MM.1S (cell line): ENCODE measurements at regions not wholly inside any gene's neighbourhood (a gene's known extent, or its start where the extent isn't known, plus 50 kb on each side); places are given as distances from the start of the nearest gene placed in this dataset.
"Not testable (repeated sequence)": the region's sequence is repeated elsewhere in the genome, so short reads cannot be mapped to it uniquely, and the experiment has no call there.

ENCODE experiments used
- DNase-seq: peaks from one replicate; pipeline ENCODE4 v3.0.0-alpha.2; 2015
- H2AFZ ChIP-seq: fragments of 300-600 bp; sonication (generic); 2 replicates; pipeline ENCODE4 v1.6.0; 2016; ENCODE audit warnings: antibody characterized with exemption, low read length
- H3F3A ChIP-seq: fragments of 300-600 bp; sonication (generic); 2 replicates; pipeline ENCODE4 v1.6.1; 2016; ENCODE audit warnings: mild to moderate bottlenecking, antibody characterized with exemption, low read length, moderate library complexity, mixed read lengths; ENCODE audit not compliant: insufficient read depth
- H3K27ac ChIP-seq: fragments of 300-600 bp; sonication (generic); 2 replicates; pipeline ENCODE4 v1.5.1; 2016; ENCODE audit warnings: mild to moderate bottlenecking, low read length
- H3K27me3 ChIP-seq: fragments of 300-600 bp; sonication (generic); replicated peaks from 2 replicates; pipeline ENCODE4 v1.6.0; 2016; ENCODE audit warnings: low read length; ENCODE audit not compliant: insufficient read depth
- H3K36me3 ChIP-seq: fragments of 300-600 bp; sonication (generic); replicated peaks from 2 replicates; pipeline ENCODE4 v1.6.1; 2016; ENCODE audit warnings: mild to moderate bottlenecking, low read length, mixed read lengths; ENCODE audit not compliant: insufficient read depth
- H3K4me1 ChIP-seq: fragments of 300-600 bp; sonication (generic); 2 replicates; pipeline ENCODE4 v1.6.1; 2016; ENCODE audit warnings: low read length, mixed read lengths
- H3K4me2 ChIP-seq: fragments of 300-600 bp; sonication (generic); 2 replicates; pipeline ENCODE4 v1.6.0; 2016; ENCODE audit warnings: low read depth, low read length
- H3K4me3 ChIP-seq: fragments of 300-600 bp; sonication (generic); 2 replicates; pipeline ENCODE4 v1.5.1; 2016; ENCODE audit warnings: low read length, mixed read lengths
- H3K79me2 ChIP-seq: fragments of 300-600 bp; sonication (generic); 2 replicates; pipeline ENCODE4 v1.6.1; 2016; ENCODE audit warnings: mixed run types, low read length, mixed read lengths
- H3K9ac ChIP-seq: fragments of 300-600 bp; sonication (generic); 2 replicates; pipeline ENCODE4 v1.6.1; 2016; ENCODE audit warnings: low read length, mixed read lengths
- H3K9me2 ChIP-seq: fragments of 300-600 bp; sonication (generic); replicated peaks from 2 replicates; pipeline ENCODE4 v1.6.1; 2016; ENCODE audit warnings: mild to moderate bottlenecking, low read length, mixed read lengths; ENCODE audit not compliant: insufficient read depth
- H3K9me3 ChIP-seq: fragments of 300-600 bp; sonication (generic); replicated peaks from 2 replicates; pipeline ENCODE4 v1.6.1; 2016; ENCODE audit warnings: mild to moderate bottlenecking, low read length, mixed read lengths; ENCODE audit not compliant: insufficient read depth
- H4K20me1 ChIP-seq: fragments of 300-600 bp; sonication (generic); 2 replicates; pipeline ENCODE4 v1.6.1; 2016; ENCODE audit warnings: mild to moderate bottlenecking, low read length, moderate library complexity, mixed read lengths; ENCODE audit not compliant: insufficient read depth

DNA sequence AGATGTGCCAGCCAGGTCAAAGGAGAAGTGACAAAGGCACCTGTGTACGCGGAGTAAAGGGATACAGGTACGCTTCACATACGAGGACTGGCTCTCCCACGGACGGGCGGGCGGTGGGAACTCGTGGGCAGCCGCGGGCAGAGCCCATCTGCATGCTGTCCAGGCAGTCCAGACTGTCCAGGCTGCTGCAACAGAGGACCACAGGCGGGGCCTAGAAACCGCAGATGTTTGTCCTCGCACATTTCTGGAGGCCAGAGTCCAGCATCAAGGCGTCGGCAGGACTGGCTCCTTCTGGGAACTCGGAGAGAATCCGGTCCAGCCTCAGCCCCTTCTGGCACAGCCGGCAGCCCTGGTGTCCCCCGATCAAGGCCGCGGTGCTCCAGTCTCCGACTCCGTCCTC, 5464.3 kb upstream of the TPTE start:
- not testable (repeated sequence) for DNase-seq, H2AFZ ChIP-seq

GRCh38 chr21:5060364-5061083, 5460.9 kb upstream of the TPTE start:
- H3K4me3 ChIP-seq, H3K4me1 ChIP-seq, H3K79me2 ChIP-seq, H3F3A ChIP-seq, H3K9ac ChIP-seq, H3K9me3 ChIP-seq, H3K36me3 ChIP-seq, H3K4me2 ChIP-seq, H2AFZ ChIP-seq, H3K9me2 ChIP-seq, DNase-seq, H3K27ac ChIP-seq, H3K27me3 ChIP-seq, H4K20me1 ChIP-seq: not testable (repeated sequence)

More for the DNA sequence above, 5464.3 kb upstream of the TPTE start:
- not testable (repeated sequence) for H3K27me3 ChIP-seq, H3K79me2 ChIP-seq, H3K4me1 ChIP-seq, H4K20me1 ChIP-seq, H3K4me3 ChIP-seq, H3K36me3 ChIP-seq, H3F3A ChIP-seq, H3K9me2 ChIP-seq, H3K27ac ChIP-seq, H3K9ac ChIP-seq, H3K9me3 ChIP-seq, H3K4me2 ChIP-seq

DNA sequence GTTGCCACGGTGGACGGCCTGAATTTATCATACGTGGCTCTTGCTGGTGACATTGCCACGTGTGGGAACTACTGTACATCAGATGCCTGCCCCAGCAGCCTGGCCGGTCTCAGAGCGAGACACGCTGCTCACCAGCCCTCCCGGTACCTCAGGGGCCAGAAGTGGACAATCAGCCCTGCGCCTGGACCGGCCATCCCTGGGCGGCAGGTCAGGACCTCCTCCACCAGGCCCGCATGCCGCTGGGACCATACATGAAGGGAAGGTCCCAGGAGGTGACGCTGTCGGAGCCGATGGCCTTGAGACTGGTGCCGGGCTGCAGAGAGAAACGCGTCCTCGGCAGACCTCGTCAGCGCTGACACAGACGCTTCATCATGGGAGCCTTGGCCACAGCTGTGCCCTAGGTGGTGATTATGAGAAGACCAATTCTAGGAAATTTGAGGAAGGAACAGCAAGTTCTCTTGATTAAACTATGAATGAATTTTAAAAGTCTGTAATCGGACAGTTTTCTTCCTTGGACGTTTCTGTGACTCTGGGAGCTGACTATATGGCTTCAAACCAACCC, 5456.7 kb upstream of the TPTE start:
- not testable (repeated sequence) for H3K9ac ChIP-seq, H3K9me2 ChIP-seq, H3K27me3 ChIP-seq, H3K36me3 ChIP-seq, H3K27ac ChIP-seq, H3K4me2 ChIP-seq, H4K20me1 ChIP-seq, H3F3A ChIP-seq, H3K9me3 ChIP-seq, H2AFZ ChIP-seq, H3K79me2 ChIP-seq, H3K4me3 ChIP-seq, H3K4me1 ChIP-seq
- peak; percentile 2 for DNase-seq

GRCh38 chr21:5065240-5066211, 5455.9 kb upstream of the TPTE start:
- H3F3A ChIP-seq, H3K9ac ChIP-seq, H2AFZ ChIP-seq, H4K20me1 ChIP-seq, H3K4me2 ChIP-seq, H3K27ac ChIP-seq, H3K9me3 ChIP-seq, H3K9me2 ChIP-seq, H3K4me1 ChIP-seq, H3K27me3 ChIP-seq, H3K36me3 ChIP-seq, H3K79me2 ChIP-seq, H3K4me3 ChIP-seq: not testable (repeated sequence)
- DNase-seq = peak; percentile 5

DNA sequence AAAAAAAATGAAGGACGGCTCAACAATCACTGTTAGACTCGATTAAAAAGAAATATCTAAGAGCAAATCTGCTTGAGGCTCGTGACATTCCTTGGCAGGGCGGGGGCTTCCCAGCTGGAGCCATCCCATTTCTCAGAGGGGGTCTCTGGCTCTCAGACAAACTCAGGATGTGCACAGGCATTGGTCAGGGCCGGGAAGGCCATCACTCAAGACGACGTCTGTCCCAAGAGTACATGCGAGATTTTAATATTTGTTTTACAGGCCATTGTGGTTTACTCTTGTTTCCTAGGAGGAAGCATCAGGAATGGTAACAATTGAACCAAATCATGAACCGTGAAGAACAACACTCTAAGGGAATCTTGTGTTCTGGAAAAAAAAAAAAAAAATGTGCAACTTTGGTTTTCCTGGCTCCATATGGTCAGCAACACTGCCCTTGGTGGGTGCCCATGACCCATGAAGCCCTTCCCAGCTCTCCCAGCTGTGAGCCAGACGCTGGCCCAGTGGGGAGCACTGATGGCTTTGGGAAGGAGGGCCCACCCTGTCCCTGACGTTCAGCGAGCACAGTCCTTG, 5454.6 kb upstream of the TPTE start:
- H3K27ac ChIP-seq, H3K27me3 ChIP-seq, H3K4me1 ChIP-seq, H4K20me1 ChIP-seq, H3K9me3 ChIP-seq, H3K36me3 ChIP-seq, H3K4me3 ChIP-seq, H3F3A ChIP-seq, DNase-seq, H3K4me2 ChIP-seq, H2AFZ ChIP-seq, H3K9me2 ChIP-seq, H3K79me2 ChIP-seq, H3K9ac ChIP-seq: not testable (repeated sequence)

DNA sequence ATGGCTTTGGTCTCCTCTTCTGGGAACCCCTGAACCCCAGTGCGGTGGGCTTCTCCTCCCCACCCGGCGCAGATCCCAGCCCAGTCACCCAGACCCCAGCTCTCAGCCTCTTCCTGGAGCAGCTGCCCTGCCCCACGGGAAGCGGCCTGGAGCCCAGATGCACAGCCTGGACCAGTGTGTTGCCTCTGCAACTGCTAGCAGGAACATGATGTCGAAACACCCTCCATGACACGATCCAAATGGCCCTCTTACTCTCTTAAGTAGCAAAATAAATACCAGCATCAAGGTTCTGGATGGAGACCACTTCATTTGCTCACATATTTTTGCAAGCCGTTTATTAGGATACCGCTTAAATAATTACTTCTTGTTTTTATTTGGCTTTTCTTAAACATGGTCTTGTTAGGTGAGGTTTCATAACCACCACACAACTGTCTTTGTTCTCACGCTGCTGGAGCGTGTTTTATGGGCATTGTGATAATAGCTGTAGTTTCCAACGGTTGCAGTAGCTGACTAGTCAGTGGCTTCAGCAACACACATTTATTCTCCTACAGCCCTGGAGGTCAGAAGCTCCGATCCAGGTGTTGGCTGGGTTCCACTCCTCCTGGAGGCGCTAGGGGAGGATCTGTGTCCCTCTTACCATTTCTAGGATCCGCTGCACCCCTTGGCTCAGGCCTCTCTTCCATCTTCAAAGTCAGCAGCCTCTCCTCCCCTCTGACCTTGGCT, 5453.9 kb upstream of the TPTE start:
- not testable (repeated sequence) for H3K9ac ChIP-seq, H3K9me2 ChIP-seq, H3K27ac ChIP-seq, H3K27me3 ChIP-seq, H3K4me2 ChIP-seq, H4K20me1 ChIP-seq, H3K4me3 ChIP-seq, H3K79me2 ChIP-seq, H3K36me3 ChIP-seq, DNase-seq, H3K4me1 ChIP-seq, H3F3A ChIP-seq, H3K9me3 ChIP-seq, H2AFZ ChIP-seq

DNA sequence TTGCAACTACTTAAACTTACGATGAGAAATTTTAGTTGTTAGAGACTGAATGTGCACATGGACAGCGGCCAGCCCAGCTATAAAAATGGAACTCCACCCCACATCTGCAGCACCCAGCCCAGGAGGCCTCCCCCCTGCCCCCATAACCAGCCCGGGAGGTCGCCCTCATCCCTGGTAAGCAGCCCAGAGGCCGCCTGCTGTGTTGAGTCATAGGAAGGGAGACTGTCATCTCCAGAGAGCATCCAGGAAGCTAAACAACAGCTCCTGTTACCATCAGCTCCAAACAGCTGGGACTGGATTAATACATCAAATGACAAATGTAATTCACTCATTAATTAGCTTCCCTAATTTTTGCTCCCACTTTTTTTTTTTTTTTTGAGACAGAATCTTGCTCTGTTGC, 5452.7 kb upstream of the TPTE start:
- not testable (repeated sequence) for H3K27ac ChIP-seq, H3K36me3 ChIP-seq, DNase-seq

More for the DNA sequence above, 5452.7 kb upstream of the TPTE start:
- H3K9ac ChIP-seq, H3F3A ChIP-seq, H3K4me3 ChIP-seq, H3K79me2 ChIP-seq, H3K9me3 ChIP-seq, H3K9me2 ChIP-seq, H2AFZ ChIP-seq, H3K4me2 ChIP-seq, H4K20me1 ChIP-seq, H3K27me3 ChIP-seq, H3K4me1 ChIP-seq: not testable (repeated sequence)
